GM06990 (cell line): ENCODE measurements at regions not wholly inside any gene's neighbourhood (a gene's known extent, or its start where the extent isn't known, plus 50 kb on each side); places are given as distances from the start of the nearest gene placed in this dataset.

Experiments used
- DNase-seq: peaks from one replicate; pipeline ENCODE4 v3.0.0-alpha.2; 2011; ENCODE audit not compliant: insufficient read length; ENCODE audit errors: extremely low read depth
- H3K27me3 ChIP-seq: replicated peaks from 2 replicates; pipeline ENCODE4 v1.6.0; 2011; ENCODE audit warnings: low read length; ENCODE audit not compliant: control insufficient read depth, insufficient read depth
- H3K36me3 ChIP-seq: 2 replicates; pipeline ENCODE4 v1.5.1; 2011; ENCODE audit warnings: low read length; ENCODE audit not compliant: control insufficient read depth, insufficient read depth
- H3K4me3 ChIP-seq: replicated peaks from 2 replicates; pipeline ENCODE4 v1.5.1; 2011; ENCODE audit warnings: low read depth, mild to moderate bottlenecking, control low read depth, low read length
- CTCF ChIP-seq: IDR thresholded peaks from 2 replicates; pipeline ENCODE4 v1.5.1; 2011; ENCODE audit warnings: low read length, control low read depth, mild to moderate bottlenecking, inconsistent platforms; ENCODE audit not compliant: insufficient read depth, poor library complexity, severe bottlenecking

- no peaks in the 10 kb centered on the region for H3K36me3 ChIP-seq
- no peaks in the 10 kb centered on the region for H3K27me3 ChIP-seq
- no peak overlapping the region for H3K4me3 ChIP-seq
- no peak for DNase-seq
- TF ChIP-seq CTCF, result no peak
These were observed 348.6 kb downstream of the PLOD2 start for GRCh38 chr3:145812391-145812790.

GRCh38 chr3:145815707-145816413 lies 345.1 kb downstream of the PLOD2 start:
- no peak for DNase-seq
- no peak overlapping the region for H3K4me3 ChIP-seq
- no peaks in the 10 kb centered on the region for H3K27me3 ChIP-seq
- H3K36me3 ChIP-seq, result no peaks in the 10 kb centered on the region
- TF ChIP-seq CTCF, result no peak

GRCh38 chr3:145817870-145818483 lies 343.0 kb downstream of the PLOD2 start:
- Histone ChIP-seq H3K4me3 (no peak overlapping the region), H3K36me3 (no peaks in the 10 kb centered on the region), H3K27me3 (no peaks in the 10 kb centered on the region)
- TF ChIP-seq CTCF, result no peak
- DNase-seq, result peak; percentile 1

- no peak for TF ChIP-seq CTCF
- no peak for DNase-seq
- Histone ChIP-seq H3K27me3 (no peaks in the 10 kb centered on the region), H3K36me3 (no peaks in the 10 kb centered on the region), H3K4me3 (no peak overlapping the region)
These were observed 340.8 kb downstream of the PLOD2 start for GRCh38 chr3:145820170-145820569.

GRCh38 chr3:145842294-145842902 lies 318.6 kb downstream of the PLOD2 start:
- H3K4me3 ChIP-seq, result no peak overlapping the region
- H3K36me3 ChIP-seq, result no peaks in the 10 kb centered on the region
- H3K27me3 ChIP-seq, result no peaks in the 10 kb centered on the region
- no peak for DNase-seq
- no peak for TF ChIP-seq CTCF
